Superior temporal gyrus (tissue), 1 donor: ENCODE measurements at regions not wholly inside any gene's neighbourhood (a gene's known extent, or its start where the extent isn't known, plus 50 kb on each side); places are given as distances from the start of the nearest gene placed in this dataset.

ENCODE experiments used
- DNase-seq: peaks from one replicate; pipeline ENCODE4 v3.0.0-alpha.2; 2016; ENCODE audit errors: extremely low spot score

- DNase-seq = no peak
Measured at GRCh38 chr5:165272436-165272835, 1767.0 kb downstream of the MAT2B start.

GRCh38 chr5:165277661-165278060 lies 1772.2 kb downstream of the MAT2B start:
- no peak for DNase-seq

GRCh38 chr5:165282491-165282890 lies 1777.1 kb downstream of the MAT2B start:
- no peak for DNase-seq

- no peak for DNase-seq
Measured at GRCh38 chr5:165286692-165287091, 1781.3 kb downstream of the MAT2B start.

GRCh38 chr5:165290535-165290934 lies 1785.1 kb downstream of the MAT2B start:
- DNase-seq = no peak

- no peak for DNase-seq
Measured at GRCh38 chr5:165296401-165297130, 1791.1 kb downstream of the MAT2B start.

GRCh38 chr5:165304193-165304827 lies 1798.9 kb downstream of the MAT2B start:
- no peak for DNase-seq

- DNase-seq = no peak
Measured at GRCh38 chr5:165305596-165305995, 1800.2 kb downstream of the MAT2B start.

- DNase-seq = no peak
Measured at GRCh38 chr5:165309446-165309845, 1804.0 kb downstream of the MAT2B start.

- no peak for DNase-seq
Measured at GRCh38 chr5:165310031-165310430, 1804.6 kb downstream of the MAT2B start.

GRCh38 chr5:165321912-165322311 lies 1816.5 kb downstream of the MAT2B start:
- DNase-seq = no peak

GRCh38 chr5:165325221-165325620 lies 1819.8 kb downstream of the MAT2B start:
- no peak for DNase-seq

GRCh38 chr5:165327631-165328030 lies 1822.2 kb downstream of the MAT2B start:
- no peak for DNase-seq

- no peak for DNase-seq
Measured at GRCh38 chr5:165328846-165329245, 1823.4 kb downstream of the MAT2B start.

GRCh38 chr5:165333623-165334022 lies 1828.2 kb downstream of the MAT2B start:
- no peak for DNase-seq

- DNase-seq = no peak
Measured at GRCh38 chr5:165334201-165334600, 1828.8 kb downstream of the MAT2B start.

GRCh38 chr5:165349735-165350134 lies 1844.3 kb downstream of the MAT2B start:
- no peak for DNase-seq

GRCh38 chr5:165351342-165351741 lies 1845.9 kb downstream of the MAT2B start:
- DNase-seq = no peak

- no peak for DNase-seq
Measured at GRCh38 chr5:165360366-165360765, 1854.9 kb downstream of the MAT2B start.

- DNase-seq = no peak
Measured at GRCh38 chr5:165360784-165361542, 1855.5 kb downstream of the MAT2B start.

GRCh38 chr5:165370233-165370632 lies 1864.8 kb downstream of the MAT2B start:
- DNase-seq = no peak

GRCh38 chr5:165370794-165371193 lies 1865.4 kb downstream of the MAT2B start:
- no peak for DNase-seq

GRCh38 chr5:165375201-165375600 lies 1869.8 kb downstream of the MAT2B start:
- no peak for DNase-seq
